Right lobe of liver (tissue), 4 donors: ENCODE measurements at regions not wholly inside any gene's neighbourhood (a gene's known extent, or its start where the extent isn't known, plus 50 kb on each side); places are given as distances from the start of the nearest gene placed in this dataset.

ENCODE experiments used
- CTCF ChIP-seq, 4 donors: fragments of 200-600 bp in 3 of 4; fragments of 450-650 bp in 1 of 4; IDR thresholded peaks; one replicate each; pipeline versions ENCODE4 v1.5.1 to v1.8.0; 2016 to 2022; ENCODE audit warnings: antibody characterized with exemption in 4 of 4, mild to moderate bottlenecking in 2 of 4
- POLR2A ChIP-seq: fragments of 450-650 bp; IDR thresholded peaks from one replicate; pipeline ENCODE4 v1.6.1; 2017; ENCODE audit warnings: antibody characterized with exemption, mild to moderate bottlenecking
- donor health status: DM: no; HTN: no; CAD: no.
- donor health status: DM: no; HTN: no; CAD: no.
- donor health status: DM: no; HTN: yes; CAD: no.

- TF ChIP-seq POLR2A, result no peak
- no peak for TF ChIP-seq CTCF (IDR thresholded peaks at IDR 0.05)
These were observed 97.3 kb upstream of the DCC start for GRCh38 chr18:52242711-52243110.
